Left ventricle myocardium inferior (tissue), 1 donor: ENCODE measurements at regions not wholly inside any gene's neighbourhood (a gene's known extent, or its start where the extent isn't known, plus 50 kb on each side); places are given as distances from the start of the nearest gene placed in this dataset.
"Not testable (repeated sequence)": the region's sequence is repeated elsewhere in the genome, so short reads cannot be mapped to it uniquely, and the experiment has no call there.

Experiments used
- DNase-seq: peaks from one replicate; pipeline ENCODE4 v3.0.0-alpha.2; 2020
- H3K27ac ChIP-seq: fragments of 200-600 bp; replicated peaks from 2 replicates; pipeline ENCODE4 v1.8.0; 2021
- H3K27me3 ChIP-seq: fragments of 200-600 bp; 2 replicates; pipeline ENCODE4 v1.8.0; 2021; ENCODE audit warnings: low read depth
- H3K36me3 ChIP-seq: fragments of 200-600 bp; 2 replicates; pipeline ENCODE4 v1.8.0; 2021
- H3K4me1 ChIP-seq: fragments of 200-600 bp; 2 replicates; pipeline ENCODE4 v1.8.0; 2021
- H3K4me3 ChIP-seq: fragments of 200-600 bp; 2 replicates; pipeline ENCODE4 v1.8.0; 2021; ENCODE audit warnings: mild to moderate bottlenecking, moderate library complexity
- H3K9me3 ChIP-seq: fragments of 200-600 bp; replicated peaks from 2 replicates; pipeline ENCODE4 v1.8.0; 2021
- intact Hi-C: fragments of 100-400 bp; cut with micrococcal nuclease; formaldehyde crosslinking; loops from one replicate; pipeline ENCODE4 v1.11.0; 2022
- TF ChIP-seq, protein P1 (sequence below): fragments of 200-600 bp; IDR thresholded peaks from 2 replicates; pipeline ENCODE4 v1.8.0; 2021; ENCODE audit warnings: antibody characterized with exemption, mild to moderate bottlenecking, borderline replicate concordance
- donor health status: DM: no; HTN: yes; CAD: no; lungs with severe emphysema.

- DNase-seq, result not testable (repeated sequence)
Observed at GRCh38 chrX:124181515-124181914, 150.9 kb upstream of the TEX13D start.

DNA sequence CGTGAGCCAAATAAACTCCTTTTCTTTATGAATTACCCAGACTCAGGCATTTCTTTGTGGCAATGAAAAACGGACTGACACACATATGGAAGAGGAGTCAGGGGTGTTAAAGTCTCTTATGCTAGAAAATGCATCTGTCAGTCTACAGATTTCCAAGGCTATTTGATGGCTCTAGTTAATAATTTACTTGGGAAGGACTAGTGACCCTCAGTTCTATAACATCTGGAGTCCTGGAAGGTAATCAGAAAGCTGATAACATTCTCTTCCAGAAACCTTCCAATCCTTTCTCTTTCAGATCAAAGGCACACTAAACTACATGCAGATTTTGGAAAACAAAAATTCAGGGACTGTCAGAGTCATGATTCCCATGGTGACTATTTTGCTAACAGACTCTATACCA is 142.0 kb upstream of the TEX13D start:
- no peak for DNase-seq
- H3K4me1 ChIP-seq, result peaks cover 14% of the 10 kb centered on the region
- no peak overlapping the region for H3K27ac ChIP-seq
- H3K4me3 ChIP-seq, result no peak overlapping the region
- TF ChIP-seq, protein P1, sequence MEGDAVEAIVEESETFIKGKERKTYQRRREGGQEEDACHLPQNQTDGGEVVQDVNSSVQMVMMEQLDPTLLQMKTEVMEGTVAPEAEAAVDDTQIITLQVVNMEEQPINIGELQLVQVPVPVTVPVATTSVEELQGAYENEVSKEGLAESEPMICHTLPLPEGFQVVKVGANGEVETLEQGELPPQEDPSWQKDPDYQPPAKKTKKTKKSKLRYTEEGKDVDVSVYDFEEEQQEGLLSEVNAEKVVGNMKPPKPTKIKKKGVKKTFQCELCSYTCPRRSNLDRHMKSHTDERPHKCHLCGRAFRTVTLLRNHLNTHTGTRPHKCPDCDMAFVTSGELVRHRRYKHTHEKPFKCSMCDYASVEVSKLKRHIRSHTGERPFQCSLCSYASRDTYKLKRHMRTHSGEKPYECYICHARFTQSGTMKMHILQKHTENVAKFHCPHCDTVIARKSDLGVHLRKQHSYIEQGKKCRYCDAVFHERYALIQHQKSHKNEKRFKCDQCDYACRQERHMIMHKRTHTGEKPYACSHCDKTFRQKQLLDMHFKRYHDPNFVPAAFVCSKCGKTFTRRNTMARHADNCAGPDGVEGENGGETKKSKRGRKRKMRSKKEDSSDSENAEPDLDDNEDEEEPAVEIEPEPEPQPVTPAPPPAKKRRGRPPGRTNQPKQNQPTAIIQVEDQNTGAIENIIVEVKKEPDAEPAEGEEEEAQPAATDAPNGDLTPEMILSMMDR, result no peak
- no peaks in the 10 kb centered on the region for H3K9me3 ChIP-seq
- intact Hi-C loops, result no loop called here
- no peaks in the 10 kb centered on the region for H3K27me3 ChIP-seq
- H3K36me3 ChIP-seq, result no peaks in the 10 kb centered on the region

More at GRCh38 chrX:124181515-124181914, 150.9 kb upstream of the TEX13D start:
- H3K27ac ChIP-seq, H3K9me3 ChIP-seq, intact Hi-C loops, H3K4me3 ChIP-seq, H3K36me3 ChIP-seq, H3K27me3 ChIP-seq, H3K4me1 ChIP-seq: not testable (repeated sequence)

- H3K27ac ChIP-seq, result peak overlapping the region; percentile 66
- H3K27me3 ChIP-seq, result no peaks in the 10 kb centered on the region
- peak; percentile 13 for DNase-seq
- H3K4me3 ChIP-seq, result no peak overlapping the region
- no peaks in the 10 kb centered on the region for H3K36me3 ChIP-seq
- peaks cover 14% of the 10 kb centered on the region for H3K4me1 ChIP-seq
- intact Hi-C loops, result no loop called here
- H3K9me3 ChIP-seq, result no peaks in the 10 kb centered on the region
- TF ChIP-seq, protein P1, result no peak
Observed at GRCh38 chrX:124194199-124194598, 138.3 kb upstream of the TEX13D start.

GRCh38 chrX:124194901-124195300 is 137.6 kb upstream of the TEX13D start:
- Histone ChIP-seq H3K4me1 (peaks cover 14% of the 10 kb centered on the region), H3K27me3 (no peaks in the 10 kb centered on the region), H3K9me3 (no peaks in the 10 kb centered on the region), H3K36me3 (no peaks in the 10 kb centered on the region), H3K4me3 (no peak overlapping the region), H3K27ac (peak overlapping the region; percentile 66)
- intact Hi-C loops, result no loop called here
- TF ChIP-seq, protein P1, result no peak
- DNase-seq, result no peak

- Histone ChIP-seq H3K27me3 (no peaks in the 10 kb centered on the region), H3K9me3 (peaks cover 8% of the 10 kb centered on the region), H3K27ac (no peak overlapping the region), H3K4me3 (no peak overlapping the region), H3K4me1 (no peaks in the 10 kb centered on the region), H3K36me3 (no peaks in the 10 kb centered on the region)
- DNase-seq, result no peak
- TF ChIP-seq, protein P1, result no peak
- intact Hi-C loops, result no loop called here
Observed at GRCh38 chrX:124203311-124203710, 129.1 kb upstream of the TEX13D start.

GRCh38 chrX:124208660-124209059 is 123.8 kb upstream of the TEX13D start:
- intact Hi-C loops, result no loop called here
- H3K9me3 ChIP-seq, result peaks cover under 1% of the 10 kb centered on the region
- no peak overlapping the region for H3K27ac ChIP-seq
- H3K4me3 ChIP-seq, result no peak overlapping the region
- H3K27me3 ChIP-seq, result no peaks in the 10 kb centered on the region
- no peaks in the 10 kb centered on the region for H3K36me3 ChIP-seq
- no peaks in the 10 kb centered on the region for H3K4me1 ChIP-seq
- TF ChIP-seq, protein P1, result no peak
- no peak for DNase-seq
